Astrocyte (in vitro differentiated cells and primary cell): ENCODE measurements at regions not wholly inside any gene's neighbourhood (a gene's known extent, or its start where the extent isn't known, plus 50 kb on each side); places are given as distances from the start of the nearest gene placed in this dataset.

Experiments used
- EZH2 ChIP-seq: IDR thresholded peaks from 2 replicates; pipeline ENCODE4 v1.6.1; 2012; ENCODE audit warnings: mild to moderate bottlenecking, low read length, inconsistent platforms; ENCODE audit not compliant: insufficient read depth
- TF ChIP-seq, protein P1 (sequence below): IDR thresholded peaks from 2 replicates; pipeline ENCODE4 v1.5.1; 2011; ENCODE audit warnings: low read depth, mild to moderate bottlenecking, inconsistent platforms, low read length, moderate library complexity; ENCODE audit not compliant: insufficient read depth

DNA sequence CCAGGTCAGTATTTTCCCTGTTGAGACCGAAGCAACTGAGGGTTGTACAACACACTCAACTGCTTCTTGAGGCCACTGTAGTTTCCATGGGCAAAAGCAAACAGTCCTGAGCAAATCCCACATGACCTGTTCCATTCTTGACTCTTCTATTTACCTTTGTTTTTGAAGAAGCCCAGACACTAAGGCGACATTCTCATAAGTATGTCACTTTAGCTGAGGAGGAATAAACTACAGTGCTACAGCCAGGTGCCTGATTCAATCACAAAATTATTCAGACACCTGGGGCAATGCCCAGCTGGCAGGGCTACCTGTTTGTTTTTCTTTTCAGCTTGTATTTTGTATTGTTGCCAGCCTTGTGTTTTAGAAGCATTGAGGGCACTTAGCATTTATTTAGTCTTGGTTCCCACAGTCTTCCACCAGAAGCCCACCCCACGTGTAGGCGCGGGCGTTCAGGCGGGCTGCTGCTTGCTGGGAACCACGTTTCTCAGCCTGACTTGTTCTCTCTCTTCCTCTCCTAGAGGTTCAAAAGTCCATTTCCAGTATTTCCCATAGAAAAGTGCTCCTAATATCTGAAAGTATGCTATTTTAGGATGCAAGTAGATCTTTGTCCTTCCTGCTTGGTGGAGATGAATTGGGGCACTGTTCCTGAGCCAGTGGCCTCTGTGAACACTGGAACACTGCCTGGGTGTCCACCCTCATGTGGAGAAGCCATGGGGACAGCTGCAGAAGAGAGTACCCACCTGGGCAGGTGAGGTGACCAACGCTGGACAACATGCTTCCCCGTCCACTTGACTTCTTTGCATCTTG is 99.0 kb upstream of the COPS8 start:
- TF ChIP-seq, protein P1, sequence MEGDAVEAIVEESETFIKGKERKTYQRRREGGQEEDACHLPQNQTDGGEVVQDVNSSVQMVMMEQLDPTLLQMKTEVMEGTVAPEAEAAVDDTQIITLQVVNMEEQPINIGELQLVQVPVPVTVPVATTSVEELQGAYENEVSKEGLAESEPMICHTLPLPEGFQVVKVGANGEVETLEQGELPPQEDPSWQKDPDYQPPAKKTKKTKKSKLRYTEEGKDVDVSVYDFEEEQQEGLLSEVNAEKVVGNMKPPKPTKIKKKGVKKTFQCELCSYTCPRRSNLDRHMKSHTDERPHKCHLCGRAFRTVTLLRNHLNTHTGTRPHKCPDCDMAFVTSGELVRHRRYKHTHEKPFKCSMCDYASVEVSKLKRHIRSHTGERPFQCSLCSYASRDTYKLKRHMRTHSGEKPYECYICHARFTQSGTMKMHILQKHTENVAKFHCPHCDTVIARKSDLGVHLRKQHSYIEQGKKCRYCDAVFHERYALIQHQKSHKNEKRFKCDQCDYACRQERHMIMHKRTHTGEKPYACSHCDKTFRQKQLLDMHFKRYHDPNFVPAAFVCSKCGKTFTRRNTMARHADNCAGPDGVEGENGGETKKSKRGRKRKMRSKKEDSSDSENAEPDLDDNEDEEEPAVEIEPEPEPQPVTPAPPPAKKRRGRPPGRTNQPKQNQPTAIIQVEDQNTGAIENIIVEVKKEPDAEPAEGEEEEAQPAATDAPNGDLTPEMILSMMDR, result no peak
- no peak for TF ChIP-seq EZH2
